ENCODE measurements at regions not wholly inside any gene's neighbourhood (a gene's known extent, or its start where the extent isn't known, plus 50 kb on each side); places are given as distances from the start of the nearest gene placed in this dataset.
"Not testable (repeated sequence)": the region's sequence is repeated elsewhere in the genome, so short reads cannot be mapped to it uniquely, and the experiment has no call there.

GRCh38 chr21:34219334-34220060 lies 144.3 kb upstream of the KCNE2 start:
- no peak for DNase-seq

DNA sequence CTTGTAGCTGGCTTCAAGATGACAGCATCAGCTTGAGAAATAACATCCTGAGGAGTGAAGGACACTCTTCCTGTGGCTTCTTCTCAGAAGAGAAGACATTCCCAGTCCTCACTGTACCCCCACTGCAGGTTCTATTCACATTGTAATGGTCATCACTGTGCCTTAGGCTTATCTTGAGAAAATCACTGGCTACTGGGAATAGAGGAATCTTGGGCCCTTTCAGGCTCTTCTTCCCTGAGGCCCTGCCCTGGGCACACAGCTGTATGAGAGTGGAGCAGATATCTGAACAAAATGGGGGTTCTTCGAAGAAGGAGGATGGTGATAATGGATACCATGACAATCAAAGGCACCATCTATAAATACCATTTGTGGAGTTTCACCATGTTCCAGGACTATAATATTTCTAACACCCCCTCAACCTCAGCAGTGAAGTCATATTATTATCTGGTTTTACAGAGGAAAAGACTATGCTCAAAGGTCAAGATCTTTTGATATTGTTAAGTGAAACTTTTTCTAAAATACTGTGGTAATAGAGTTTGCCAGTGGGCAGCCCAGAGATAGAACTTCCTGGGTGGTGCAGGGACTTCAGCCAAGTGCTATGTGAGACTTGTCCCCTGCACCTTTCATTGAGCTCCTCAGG lies 143.1 kb upstream of the KCNE2 start:
- no peak for DNase-seq

DNA sequence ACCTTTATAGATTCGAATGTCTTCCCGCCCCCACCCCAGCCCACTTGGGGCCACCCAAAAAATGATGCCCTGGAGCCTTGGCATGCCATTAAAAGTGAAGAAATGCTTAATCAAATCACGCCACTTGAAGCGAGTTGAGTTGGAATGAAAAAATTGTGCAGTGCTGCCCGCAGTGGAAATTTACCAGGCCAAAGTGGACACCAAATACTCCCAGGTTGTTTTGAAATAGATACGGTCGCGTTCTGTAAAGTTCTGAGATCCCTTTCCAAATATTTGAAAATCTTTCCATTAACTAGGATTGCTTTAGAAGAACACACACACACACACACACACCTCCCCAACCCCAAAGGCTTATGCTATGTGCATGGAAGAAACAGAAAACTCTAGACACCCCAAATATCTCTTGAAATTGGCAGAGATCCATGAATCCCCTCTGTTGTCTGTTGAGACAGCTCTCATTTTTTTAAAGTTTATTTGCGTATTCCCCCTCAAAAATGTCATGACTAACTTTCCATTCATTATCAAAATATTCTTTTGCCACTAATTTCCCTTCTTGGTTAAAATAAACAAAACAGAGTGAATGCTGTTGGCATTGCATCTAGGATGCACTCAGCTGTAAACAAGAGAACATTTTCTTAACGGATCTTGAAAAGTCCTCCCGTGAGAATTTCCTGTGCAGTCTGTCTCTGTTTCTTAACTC lies 142.3 kb upstream of the KCNE2 start:
- no peak for DNase-seq

GRCh38 chr21:34222031-34222335 lies 141.8 kb upstream of the KCNE2 start:
- DNase-seq = no peak

DNA sequence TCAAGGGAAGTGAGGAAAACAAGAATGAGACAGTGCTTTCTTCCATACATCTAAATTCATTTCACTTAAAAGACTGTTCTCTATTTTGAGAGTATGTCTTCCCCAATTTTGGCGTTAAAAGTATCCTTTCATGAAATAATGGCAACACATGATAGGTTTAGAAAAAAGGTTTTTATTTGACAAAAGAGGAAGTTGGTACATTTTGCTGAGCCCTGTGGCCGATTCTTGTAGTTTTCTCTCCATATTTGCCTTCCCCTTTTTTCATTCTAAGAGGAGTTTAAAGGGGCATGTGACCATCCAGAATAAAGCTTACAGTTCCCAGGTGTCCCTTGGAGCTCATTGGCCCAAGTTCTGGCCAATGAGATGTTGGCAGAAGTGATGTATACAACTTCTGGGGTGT lies 140.4 kb upstream of the KCNE2 start:
- DNase-seq = no peak

GRCh38 chr21:34227386-34227852 lies 136.4 kb upstream of the KCNE2 start:
- no peak for DNase-seq

DNA sequence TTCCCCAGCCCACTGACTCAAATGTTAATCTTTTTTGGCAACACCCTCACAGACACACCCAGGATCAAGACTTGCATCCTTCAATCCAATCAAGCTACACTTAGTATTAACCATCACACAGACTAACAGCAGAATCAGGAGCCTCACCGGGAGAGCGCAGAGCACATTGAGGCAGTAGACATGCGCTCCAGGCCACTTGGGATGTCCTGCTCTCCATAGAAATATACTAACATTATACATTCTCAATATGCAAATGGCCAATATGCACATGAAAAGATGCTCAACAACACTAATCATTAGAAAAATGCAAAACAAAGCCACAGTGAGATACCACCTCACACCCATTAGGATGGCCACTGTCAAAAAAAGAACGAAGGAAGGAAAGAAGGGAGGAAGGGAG lies 135.0 kb upstream of the KCNE2 start:
- DNase-seq = no peak

- no peak for DNase-seq
These were observed 134.5 kb upstream of the KCNE2 start for GRCh38 chr21:34229353-34229752.

- DNase-seq = not testable (repeated sequence)
These were observed 130.1 kb upstream of the KCNE2 start for GRCh38 chr21:34233741-34234140.

- no peak for DNase-seq
These were observed 128.3 kb upstream of the KCNE2 start for GRCh38 chr21:34235514-34235913.

- no peak for DNase-seq
These were observed 120.8 kb upstream of the KCNE2 start for GRCh38 chr21:34242973-34243372.

DNA sequence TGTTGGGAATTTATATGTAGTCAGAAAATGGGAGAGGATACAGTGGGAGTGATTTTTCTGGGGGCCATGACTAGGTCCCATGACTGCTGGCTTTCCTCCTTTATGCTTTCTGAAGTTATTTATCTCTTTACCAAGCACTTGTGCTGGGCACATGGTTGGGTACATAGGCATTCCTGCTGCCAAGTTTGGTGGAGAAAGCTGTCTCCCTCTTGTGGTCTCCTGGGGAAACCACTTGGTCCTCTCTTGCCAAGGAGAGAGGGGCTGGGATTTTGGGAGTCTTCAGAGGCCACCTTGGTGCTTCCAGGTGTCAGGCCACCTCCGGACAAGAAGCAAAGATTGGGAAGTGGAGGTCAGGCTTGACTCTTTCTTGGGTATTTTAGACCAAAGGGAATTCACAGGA lies 120.2 kb upstream of the KCNE2 start:
- no peak for DNase-seq

DNA sequence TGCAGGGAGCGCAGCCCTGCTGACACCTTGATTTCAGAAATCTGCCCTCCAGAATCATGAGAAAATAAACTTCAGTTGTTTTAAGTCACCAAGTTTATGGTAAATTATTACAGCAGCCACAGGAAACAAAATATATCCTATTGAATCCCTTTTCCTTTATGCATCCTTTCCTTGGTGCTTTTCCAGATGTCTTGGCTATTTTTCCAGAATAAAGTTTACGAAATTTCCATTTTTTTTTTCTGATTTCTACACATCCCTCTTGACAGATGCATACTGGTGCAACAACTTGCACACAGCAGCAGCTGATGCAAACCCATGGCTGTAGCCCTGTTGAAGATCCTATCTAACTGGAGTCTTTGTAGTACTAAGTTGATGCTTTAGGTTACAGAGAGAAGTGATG lies 111.1 kb upstream of the KCNE2 start:
- no peak for DNase-seq

DNA sequence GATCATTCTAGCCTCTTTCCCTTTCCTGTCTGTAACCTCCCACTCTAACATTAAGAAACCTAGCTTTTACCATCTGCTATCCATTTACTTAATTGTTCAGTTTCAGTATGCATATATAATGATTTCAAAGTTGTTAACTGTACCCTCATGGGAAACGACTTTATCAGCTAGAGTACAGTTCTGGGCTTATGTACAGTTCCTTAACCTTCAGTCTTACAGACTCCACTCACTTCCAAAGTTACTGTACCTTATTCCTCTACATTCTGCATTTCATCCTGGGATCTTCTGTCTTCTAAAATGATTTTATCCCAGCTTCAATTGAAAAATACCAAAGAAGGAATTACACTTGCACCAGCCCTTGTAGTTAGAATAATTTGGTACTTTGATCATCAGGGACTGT lies 108.7 kb upstream of the KCNE2 start:
- DNase-seq = no peak

DNA sequence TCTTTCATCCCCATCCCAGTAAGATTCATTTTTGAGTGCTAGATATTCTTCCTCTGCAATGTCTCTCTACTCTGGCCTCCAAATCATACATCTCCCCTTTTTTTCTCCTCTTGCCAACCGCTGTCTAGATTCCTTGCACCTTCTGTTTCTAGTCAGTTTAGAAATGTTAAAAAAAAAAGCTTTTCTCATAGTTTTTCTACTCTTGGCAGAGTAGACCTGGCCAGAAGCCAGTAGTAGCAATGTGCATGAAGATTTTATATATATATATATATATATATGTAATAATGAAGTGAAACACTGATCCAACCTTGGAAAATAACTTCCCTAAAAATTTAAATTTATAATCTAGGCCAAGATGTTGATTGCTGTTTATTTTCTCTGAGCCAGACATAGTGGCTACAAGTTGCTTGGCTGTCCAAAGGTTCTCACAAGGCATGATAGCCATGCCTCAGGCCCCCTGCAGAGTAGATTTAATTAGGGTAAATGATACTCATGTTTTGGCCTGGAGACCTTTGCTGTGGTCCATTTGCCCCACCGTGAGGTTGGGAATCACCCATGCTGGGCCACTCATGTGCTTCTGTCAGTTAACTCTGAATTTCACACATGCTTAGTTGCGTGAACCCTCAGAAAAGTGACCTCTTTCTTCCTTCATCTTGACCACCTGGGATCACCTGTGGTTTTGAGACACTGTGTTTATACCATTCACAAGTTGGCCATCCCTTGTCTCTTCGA lies 103.4 kb upstream of the KCNE2 start:
- DNase-seq = no peak

DNA sequence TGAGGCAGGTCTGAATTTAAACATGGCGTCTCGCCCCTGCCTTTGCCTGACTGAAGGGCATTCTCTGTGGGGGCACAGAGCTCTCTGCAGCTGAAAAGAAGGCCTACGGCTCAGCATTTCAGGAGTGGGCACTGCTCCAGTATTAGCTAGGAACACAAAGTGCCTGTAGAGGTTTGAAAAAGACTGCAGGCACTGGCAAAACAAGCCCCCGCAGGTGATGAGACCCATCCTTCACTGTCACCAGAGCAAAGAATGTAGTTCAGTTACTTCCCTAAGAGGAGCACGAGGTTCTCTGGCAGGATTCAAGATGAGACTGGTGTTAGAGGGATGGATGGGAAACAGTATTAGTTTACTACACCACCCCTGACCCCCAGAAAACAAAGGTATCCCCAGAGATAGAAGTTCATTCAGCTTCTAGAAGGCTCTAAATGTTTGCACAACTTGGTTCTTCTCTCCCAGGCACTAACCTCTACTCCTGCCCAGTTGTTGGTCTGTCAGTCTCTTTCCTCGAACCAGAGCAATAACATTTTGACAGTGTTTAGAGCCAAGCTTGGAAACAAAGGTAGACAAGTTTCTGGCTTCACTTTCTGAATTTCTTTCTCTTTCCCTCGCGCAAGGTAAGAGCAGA lies 101.9 kb upstream of the KCNE2 start:
- DNase-seq = peak; percentile 28

- DNase-seq = no peak
These were observed 101.3 kb upstream of the KCNE2 start for GRCh38 chr21:34262469-34262845.

DNA sequence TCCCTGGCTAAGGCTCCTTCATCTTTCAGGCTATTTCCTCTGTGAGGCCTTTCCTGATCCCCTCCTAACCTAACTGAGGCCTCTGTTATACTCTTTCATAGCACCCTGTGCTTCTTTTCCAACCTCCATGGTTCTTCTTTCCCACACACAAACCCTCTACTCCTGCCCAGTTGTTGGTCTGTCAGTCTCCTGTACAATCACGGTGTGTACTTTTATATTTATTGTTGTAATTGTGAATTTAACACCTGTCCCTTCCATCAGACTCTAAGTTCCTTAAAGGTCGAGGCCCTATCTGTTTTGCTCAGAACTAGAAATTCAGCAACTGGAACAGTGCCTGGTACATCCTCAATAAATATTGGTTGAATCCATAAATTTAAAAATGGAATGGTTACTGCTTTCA lies 100.2 kb upstream of the KCNE2 start:
- no peak for DNase-seq

DNA sequence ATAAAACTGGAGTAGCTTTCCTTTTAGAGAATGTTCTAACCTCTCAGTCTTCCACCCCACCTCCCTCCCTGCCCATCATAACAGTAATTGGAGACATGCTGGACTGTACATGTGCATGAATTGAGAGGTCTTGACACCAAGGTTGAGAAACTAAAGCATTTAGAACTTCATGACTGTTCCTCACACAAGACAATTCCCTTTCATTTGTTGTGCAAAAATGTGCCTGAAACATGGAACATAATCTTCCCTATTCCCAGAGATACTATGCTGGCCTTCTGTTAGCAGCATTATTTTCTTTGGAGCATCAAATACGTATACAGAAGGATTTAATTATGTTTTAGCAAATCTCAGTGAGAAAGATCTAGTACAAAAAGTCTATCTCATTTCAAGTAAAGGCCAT lies 97.5 kb upstream of the KCNE2 start:
- DNase-seq = no peak

GRCh38 chr21:34268493-34268892 lies 95.3 kb upstream of the KCNE2 start:
- DNase-seq = no peak

GRCh38 chr21:34270411-34270810 lies 93.4 kb upstream of the KCNE2 start:
- DNase-seq = no peak

GRCh38 chr21:34271189-34271851 lies 92.5 kb upstream of the KCNE2 start:
- DNase-seq = no peak

DNA sequence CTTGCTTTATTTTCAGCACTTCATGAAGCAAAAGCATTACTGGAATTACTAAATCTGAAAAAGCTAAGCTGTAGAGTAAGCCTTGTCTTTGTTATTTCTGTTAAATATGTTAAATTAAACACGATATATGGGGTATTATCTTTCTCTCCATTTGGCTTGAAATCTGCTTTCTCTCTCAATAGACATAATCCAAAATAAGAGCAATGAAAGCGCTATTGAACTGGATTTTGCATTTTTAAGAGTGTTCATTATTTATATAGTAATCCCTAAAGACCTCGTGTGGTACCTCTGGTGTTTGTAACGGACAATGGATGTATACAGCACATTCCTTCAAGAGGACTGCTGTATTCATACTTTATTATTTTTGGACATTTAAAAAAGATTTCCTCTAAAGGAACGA lies 91.5 kb upstream of the KCNE2 start:
- no peak for DNase-seq
